ENCODE measurements at regions not wholly inside any gene's neighbourhood (a gene's known extent, or its start where the extent isn't known, plus 50 kb on each side); places are given as distances from the start of the nearest gene placed in this dataset.

DNA sequence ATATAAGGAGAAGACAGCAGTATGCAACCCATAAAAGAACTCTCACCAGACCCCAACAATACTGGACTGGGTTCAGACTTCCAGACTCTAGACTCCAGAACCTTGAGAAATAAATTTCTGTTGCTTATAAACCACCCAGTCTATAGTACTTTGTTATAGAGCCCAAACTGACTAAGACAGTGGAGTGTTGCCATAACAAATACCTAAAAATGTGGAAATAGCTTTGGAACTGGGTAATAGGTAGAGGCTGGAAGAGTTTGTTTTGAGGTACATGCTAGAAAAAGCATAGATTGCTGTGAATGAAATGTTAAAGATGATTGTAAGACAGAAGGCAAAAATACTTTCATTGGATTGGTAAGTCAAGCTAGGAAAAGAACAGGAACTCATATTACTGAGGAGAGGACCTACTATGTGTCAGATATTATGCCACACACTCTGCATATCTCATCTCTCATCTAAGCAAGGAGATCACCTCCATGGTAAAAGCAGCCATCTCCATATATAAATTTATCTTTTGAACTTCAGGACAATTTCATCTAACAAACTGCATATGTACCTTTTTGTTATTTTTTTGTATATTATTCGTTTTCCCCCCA is 67.4 kb upstream of the FNDC3B start:
- TF ChIP-seq EP300 (IDR thresholded peaks at IDR 0.05) (no peak), POLR2A (IDR thresholded peaks at IDR 0.05) (no peak), POLR2AphosphoS5 (IDR thresholded peaks at IDR 0.05) (no peak)
- TF ChIP-seq, protein P1, sequence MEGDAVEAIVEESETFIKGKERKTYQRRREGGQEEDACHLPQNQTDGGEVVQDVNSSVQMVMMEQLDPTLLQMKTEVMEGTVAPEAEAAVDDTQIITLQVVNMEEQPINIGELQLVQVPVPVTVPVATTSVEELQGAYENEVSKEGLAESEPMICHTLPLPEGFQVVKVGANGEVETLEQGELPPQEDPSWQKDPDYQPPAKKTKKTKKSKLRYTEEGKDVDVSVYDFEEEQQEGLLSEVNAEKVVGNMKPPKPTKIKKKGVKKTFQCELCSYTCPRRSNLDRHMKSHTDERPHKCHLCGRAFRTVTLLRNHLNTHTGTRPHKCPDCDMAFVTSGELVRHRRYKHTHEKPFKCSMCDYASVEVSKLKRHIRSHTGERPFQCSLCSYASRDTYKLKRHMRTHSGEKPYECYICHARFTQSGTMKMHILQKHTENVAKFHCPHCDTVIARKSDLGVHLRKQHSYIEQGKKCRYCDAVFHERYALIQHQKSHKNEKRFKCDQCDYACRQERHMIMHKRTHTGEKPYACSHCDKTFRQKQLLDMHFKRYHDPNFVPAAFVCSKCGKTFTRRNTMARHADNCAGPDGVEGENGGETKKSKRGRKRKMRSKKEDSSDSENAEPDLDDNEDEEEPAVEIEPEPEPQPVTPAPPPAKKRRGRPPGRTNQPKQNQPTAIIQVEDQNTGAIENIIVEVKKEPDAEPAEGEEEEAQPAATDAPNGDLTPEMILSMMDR (IDR thresholded peaks at IDR 0.05): no peak
- no peak for DNase-seq
- intact Hi-C loops (cut with DNase I; ENCODE audit: low total_unique reads): no loop called here
- Histone ChIP-seq H3K27me3 (no peaks in the 10 kb centered on the region), H3K9me3 (no peaks in the 10 kb centered on the region), H3K4me1 (peaks cover 0 to 24% (median 5%) of the 10 kb centered on the region in 4 donors), H3K4me3 (no peak overlapping the region), H3K36me3 (no peaks in the 10 kb centered on the region), H3K27ac (no peak overlapping the region)
- 59 to 73% (median 66%) methylated on average over 1 of the region's 1 CpG for WGBS, 5 donors

DNA sequence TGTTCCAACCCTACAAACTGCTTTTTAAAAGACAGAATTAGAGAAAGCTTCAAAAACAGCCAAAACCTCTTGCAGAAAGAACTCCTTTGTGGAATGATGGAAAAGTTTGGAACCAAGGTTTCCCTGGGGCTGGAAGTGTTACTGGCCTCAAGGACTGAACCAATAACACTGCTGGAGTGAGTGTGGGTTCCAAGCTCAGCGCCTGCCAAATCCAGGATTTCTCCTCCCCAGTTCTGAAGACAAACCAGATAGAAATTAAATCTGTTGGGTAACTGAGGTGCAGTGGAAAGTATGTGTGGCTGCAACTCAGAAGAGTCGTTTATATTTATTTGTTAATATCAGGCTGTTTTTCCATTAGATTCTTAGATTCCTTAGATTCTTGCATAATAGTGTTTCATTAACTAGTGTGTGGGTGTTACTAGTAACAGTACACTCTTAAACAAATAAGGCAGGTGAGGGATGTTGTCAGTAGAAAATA is 66.5 kb upstream of the FNDC3B start:
- TF ChIP-seq, protein P1 (IDR thresholded peaks at IDR 0.05): no peak
- TF ChIP-seq POLR2AphosphoS5 (IDR thresholded peaks at IDR 0.05) (no peak), POLR2A (IDR thresholded peaks at IDR 0.05) (no peak), EP300 (IDR thresholded peaks at IDR 0.05) (no peak)
- intact Hi-C loops (cut with DNase I; ENCODE audit: low total_unique reads): no loop called here
- DNase-seq: no peak
- WGBS, 5 donors: 37 to 56% (median 50%) methylated on average over 2 of the region's 2 CpGs
- no peaks in the 10 kb centered on the region for H3K9me3 ChIP-seq
- H3K27ac ChIP-seq: no peak overlapping the region
- no peaks in the 10 kb centered on the region for H3K36me3 ChIP-seq
- H3K4me1 ChIP-seq: peaks cover 0 to 23% (median 0%) of the 10 kb centered on the region in 4 donors
- no peaks in the 10 kb centered on the region for H3K27me3 ChIP-seq
- no peak overlapping the region for H3K4me3 ChIP-seq

DNA sequence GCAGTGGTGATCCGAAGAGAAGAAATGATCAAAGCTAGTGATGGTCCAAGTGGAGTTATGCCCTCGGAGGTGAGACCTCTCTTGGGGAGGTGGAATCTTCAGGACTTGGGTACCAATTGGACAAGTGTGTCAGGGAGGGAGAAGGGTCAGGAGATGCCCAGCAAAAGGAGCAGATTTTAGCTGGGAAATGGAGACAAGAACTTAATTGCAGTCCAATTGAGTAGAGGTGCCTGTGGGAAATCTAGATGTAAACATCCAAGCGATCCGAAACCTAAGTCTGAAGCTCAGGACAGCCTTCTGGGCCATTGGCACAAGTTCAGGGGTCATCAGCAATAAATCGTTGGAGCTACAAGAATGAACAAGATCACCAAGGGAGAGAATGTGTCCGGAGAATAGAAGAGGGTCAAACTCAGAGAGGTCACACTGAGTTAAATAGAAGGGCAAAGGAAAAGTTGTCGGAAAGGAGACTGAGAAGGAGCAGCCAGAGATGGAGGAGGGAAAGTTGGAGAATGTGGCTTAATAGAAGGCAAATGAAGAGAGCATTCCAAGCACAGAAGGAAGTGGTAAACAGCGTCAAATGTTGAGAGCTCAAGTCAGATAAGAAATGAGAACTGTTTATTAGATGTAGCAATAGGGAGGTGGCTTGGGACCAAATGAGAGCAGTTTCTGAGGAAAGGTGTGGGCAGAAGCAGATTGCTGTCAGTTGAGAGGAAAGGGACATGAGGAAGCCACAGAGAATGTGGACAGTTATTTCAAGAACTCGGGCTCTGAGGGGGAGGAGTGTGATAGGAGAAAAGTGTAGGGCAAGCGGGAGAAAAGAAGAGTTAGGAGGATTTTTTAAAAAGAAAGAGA is 64.2 kb upstream of the FNDC3B start:
- peaks cover 0 to 22% (median 0%) of the 10 kb centered on the region in 4 donors for H3K4me1 ChIP-seq
- TF ChIP-seq POLR2AphosphoS5 (IDR thresholded peaks at IDR 0.05) (peak in 2 of 3 donors; percentile 29 to 45), EP300 (IDR thresholded peaks at IDR 0.05) (no peak)
- no peaks in the 10 kb centered on the region for H3K36me3 ChIP-seq
- H3K27ac ChIP-seq: peak overlapping the region in 2 of 5 donors; percentile 44 to 56
- intact Hi-C loops (cut with DNase I; ENCODE audit: low total_unique reads): no loop called here
- DNase-seq: no peak
- WGBS, 5 donors: 59 to 67% (median 61%) methylated on average over 10 of the region's 10 CpGs
- H3K4me3 ChIP-seq: no peak overlapping the region
- H3K27me3 ChIP-seq: no peaks in the 10 kb centered on the region
- H3K9me3 ChIP-seq: no peaks in the 10 kb centered on the region

DNA sequence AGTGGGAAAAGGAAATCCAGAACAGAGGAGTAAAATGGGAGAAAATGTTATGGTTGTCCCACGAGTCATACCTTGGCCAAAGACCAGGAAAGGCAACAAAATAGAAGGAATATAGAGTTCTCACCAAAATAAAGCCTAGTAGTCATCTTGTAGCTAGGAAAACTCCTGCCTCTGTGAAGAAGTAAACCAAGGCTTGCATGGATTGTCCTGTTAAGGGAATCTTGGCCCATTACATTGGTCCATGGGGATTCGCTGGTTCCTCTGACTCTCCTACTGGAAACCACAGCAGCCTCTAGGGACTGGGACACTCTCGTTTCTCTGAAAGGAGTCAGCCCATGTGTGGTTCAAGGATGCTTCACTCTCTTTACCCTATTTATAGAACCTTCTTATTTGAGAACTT is 62.9 kb upstream of the FNDC3B start:
- H3K27me3 ChIP-seq: no peaks in the 10 kb centered on the region
- peaks cover 0 to 16% (median 0%) of the 10 kb centered on the region in 4 donors for H3K4me1 ChIP-seq
- 71 to 91% (median 80%) methylated on average over 3 of the region's 3 CpGs for WGBS, 5 donors
- H3K27ac ChIP-seq: no peak overlapping the region
- TF ChIP-seq, protein P1 (IDR thresholded peaks at IDR 0.05): no peak
- TF ChIP-seq POLR2A (IDR thresholded peaks at IDR 0.05) (no peak), EP300 (IDR thresholded peaks at IDR 0.05) (no peak), POLR2AphosphoS5 (IDR thresholded peaks at IDR 0.05) (no peak)
- no peak overlapping the region for H3K4me3 ChIP-seq
- DNase-seq: no peak
- intact Hi-C loops (cut with DNase I; ENCODE audit: low total_unique reads): no loop called here
- H3K36me3 ChIP-seq: no peaks in the 10 kb centered on the region
- H3K9me3 ChIP-seq: no peaks in the 10 kb centered on the region
